IgD-negative memory B cell (primary cell): ENCODE measurements at regions not wholly inside any gene's neighbourhood (a gene's known extent, or its start where the extent isn't known, plus 50 kb on each side); places are given as distances from the start of the nearest gene placed in this dataset.
"Not testable (repeated sequence)": the region's sequence is repeated elsewhere in the genome, so short reads cannot be mapped to it uniquely, and the experiment has no call there.

ENCODE experiments used
- H3K27ac Mint-ChIP-seq, 3 donors: one replicate each; pipeline ENCODE4 v1.8.0; 2020 to 2022; ENCODE audit warnings: mild to moderate bottlenecking in 3 of 3, mixed read lengths in 3 of 3, moderate library complexity in 1 of 3
- H3K27me3 Mint-ChIP-seq: one replicate; pipeline ENCODE4 v1.8.0; 2021; ENCODE audit warnings: mixed read lengths
- H3K36me3 Mint-ChIP-seq: one replicate; pipeline ENCODE4 v1.8.0; 2020; ENCODE audit warnings: mild to moderate bottlenecking, mixed read lengths
- H3K4me1 Mint-ChIP-seq, 3 donors: one replicate each; pipeline ENCODE4 v1.8.0; 2020 to 2022; ENCODE audit warnings: mixed read lengths in 3 of 3, mild to moderate bottlenecking in 1 of 3
- H3K4me3 Mint-ChIP-seq, 4 donors: one replicate each; pipeline ENCODE4 v1.8.0; 2020 to 2022; ENCODE audit warnings: mild to moderate bottlenecking in 4 of 4, mixed read lengths in 4 of 4, moderate library complexity in 3 of 4
- H3K9me3 Mint-ChIP-seq, 3 donors: one replicate each; pipeline ENCODE4 v1.8.0; 2020 to 2021; ENCODE audit warnings: mixed read lengths in 3 of 3, mild to moderate bottlenecking in 1 of 3

DNA sequence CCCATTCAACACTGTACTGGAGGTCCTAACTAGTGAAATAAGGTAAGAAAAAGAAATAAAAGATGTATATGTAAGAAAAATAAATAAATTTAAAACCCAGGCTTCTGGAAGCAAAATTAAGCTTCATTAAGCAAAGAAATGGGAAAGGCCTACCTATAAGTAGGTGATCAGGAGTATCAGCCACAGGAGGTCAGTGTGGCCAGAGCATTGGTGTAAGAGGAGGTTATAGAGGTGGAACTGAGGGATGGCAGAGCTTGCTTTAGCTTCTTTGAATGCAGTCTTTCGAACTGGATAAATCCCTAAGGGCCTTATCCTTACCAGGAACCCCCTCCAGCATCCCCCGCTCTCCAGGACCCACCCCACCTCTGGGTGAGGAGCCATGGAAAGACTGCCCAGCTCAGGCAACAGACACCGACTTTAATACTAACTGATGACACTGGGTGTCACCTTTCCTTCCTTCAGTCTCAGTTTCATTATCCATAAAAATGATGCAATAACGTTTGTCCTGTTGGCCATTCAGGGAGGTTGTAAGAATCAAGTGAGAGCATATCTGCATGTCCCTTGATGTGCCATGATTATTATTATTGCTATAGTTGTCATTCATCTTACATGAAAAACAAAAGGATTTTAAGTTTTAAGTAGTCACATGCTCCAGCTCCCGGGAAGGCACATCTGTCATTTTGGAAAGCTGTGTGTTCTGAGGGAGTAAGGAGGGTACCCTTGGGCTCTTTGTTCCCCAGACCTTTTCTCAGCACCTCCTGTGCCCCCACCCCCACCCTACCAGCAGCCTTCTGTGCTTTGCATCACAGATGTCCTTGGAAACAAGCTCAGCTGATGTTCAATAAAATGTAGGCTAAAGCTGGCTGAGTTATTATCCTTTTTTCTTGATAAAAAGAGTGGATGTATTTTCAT, 50.8 kb upstream of the CTNNA1 start:
- peaks cover 14% of the 10 kb centered on the region for H3K27me3 Mint-ChIP-seq
- no peak overlapping the region for H3K4me3 Mint-ChIP-seq
- H3K4me1 Mint-ChIP-seq: peaks cover 0 to 1% (median 0%) of the 10 kb centered on the region in 3 donors
- no peak overlapping the region for H3K27ac Mint-ChIP-seq
- no peaks in the 10 kb centered on the region for H3K36me3 Mint-ChIP-seq
- peaks cover 0 to 2% (median 0%) of the 10 kb centered on the region in 3 donors for H3K9me3 Mint-ChIP-seq

DNA sequence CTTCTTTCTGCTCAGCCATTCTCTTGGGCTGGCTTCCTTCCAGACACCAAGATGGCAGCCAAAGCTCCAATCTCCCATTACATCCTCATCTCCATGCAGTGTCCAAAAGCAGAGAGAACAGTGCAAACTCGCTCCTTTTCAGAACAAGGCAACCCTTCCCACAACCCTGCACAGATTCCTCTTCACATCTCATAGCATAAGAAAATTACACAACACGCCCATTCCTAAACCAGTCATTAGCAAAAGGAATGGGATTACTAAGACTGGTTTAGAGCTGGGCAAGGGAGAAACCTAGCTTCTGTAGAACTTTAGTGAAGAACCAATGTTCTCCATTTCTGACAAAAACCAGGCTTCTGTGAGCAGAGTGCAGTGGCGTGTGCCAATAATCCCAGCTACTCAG, 51.5 kb upstream of the CTNNA1 start:
- peaks cover 0 to 2% (median 0%) of the 10 kb centered on the region in 3 donors for H3K9me3 Mint-ChIP-seq
- H3K36me3 Mint-ChIP-seq: no peaks in the 10 kb centered on the region
- H3K4me3 Mint-ChIP-seq: no peak overlapping the region
- peaks cover 0 to 1% (median 0%) of the 10 kb centered on the region in 3 donors for H3K4me1 Mint-ChIP-seq
- H3K27ac Mint-ChIP-seq: no peak overlapping the region
- peaks cover 14% of the 10 kb centered on the region for H3K27me3 Mint-ChIP-seq

DNA sequence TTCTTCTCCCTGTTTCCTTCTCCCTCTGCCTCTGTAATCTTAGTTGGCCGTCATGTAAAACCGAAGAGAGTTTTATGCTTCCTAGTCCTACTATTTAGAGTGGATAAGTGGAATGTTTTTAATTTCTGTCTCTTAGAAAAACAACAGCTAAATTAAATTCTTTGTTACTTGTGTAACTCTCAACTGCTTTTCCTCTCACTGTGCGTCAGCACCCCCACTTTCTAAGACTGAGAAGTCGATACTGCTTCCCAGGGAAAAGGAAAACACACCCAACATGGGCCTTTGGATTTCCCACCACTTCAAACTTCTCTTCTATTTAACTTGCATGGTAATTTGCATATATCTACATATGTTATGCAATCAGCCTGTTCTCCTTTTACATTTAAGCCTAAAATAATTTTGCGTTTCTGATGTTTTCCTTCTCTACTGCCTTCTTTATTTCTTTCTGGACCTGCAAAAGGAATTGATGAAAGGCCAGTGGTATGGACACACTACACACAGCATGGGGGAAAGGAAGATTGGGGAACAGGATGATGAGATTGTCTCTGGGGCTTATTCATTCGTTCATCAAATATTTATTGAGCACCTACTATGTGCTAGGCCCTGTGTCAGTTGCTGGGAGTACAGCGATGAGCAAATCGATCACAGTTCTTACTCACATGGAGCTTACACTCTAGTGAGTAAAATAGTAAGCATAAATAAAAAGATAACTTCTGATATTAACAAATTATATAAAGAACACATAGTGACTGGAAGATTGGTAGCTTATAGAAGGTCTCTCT, 52.5 kb upstream of the CTNNA1 start:
- Mint-ChIP-seq H3K27me3 (peaks cover 12% of the 10 kb centered on the region), H3K4me1 (peaks cover 0 to 1% (median 0%) of the 10 kb centered on the region in 3 donors), H3K36me3 (no peaks in the 10 kb centered on the region), H3K27ac (no peak overlapping the region), H3K4me3 (no peak overlapping the region), H3K9me3 (peaks cover 0 to 2% (median 0%) of the 10 kb centered on the region in 3 donors)

DNA sequence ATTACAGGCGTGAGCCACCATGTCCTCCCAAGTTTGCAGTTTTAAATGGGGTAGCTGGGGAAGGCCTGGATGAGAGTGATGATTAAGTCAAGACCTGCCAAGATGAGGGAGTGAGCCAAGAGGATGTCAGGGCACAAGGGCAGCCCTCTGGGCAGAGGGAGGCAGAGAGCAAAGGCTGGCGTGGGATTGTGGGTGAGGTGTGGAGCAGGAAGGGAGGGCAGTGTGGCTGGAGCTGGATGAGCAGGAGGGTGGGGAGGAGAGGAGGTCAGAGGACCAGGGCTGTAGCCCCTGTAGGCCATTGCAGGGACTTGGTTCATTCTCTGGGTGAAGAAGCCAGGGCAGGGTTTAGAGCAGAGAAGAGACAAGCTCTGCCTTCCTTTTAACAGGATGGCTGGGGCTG, 53.7 kb upstream of the CTNNA1 start:
- peaks cover 11% of the 10 kb centered on the region for H3K27me3 Mint-ChIP-seq
- H3K4me3 Mint-ChIP-seq: no peak overlapping the region
- H3K36me3 Mint-ChIP-seq: no peaks in the 10 kb centered on the region
- peaks cover 0 to 1% (median 0%) of the 10 kb centered on the region in 3 donors for H3K4me1 Mint-ChIP-seq
- peaks cover 0 to 2% (median 0%) of the 10 kb centered on the region in 3 donors for H3K9me3 Mint-ChIP-seq
- no peak overlapping the region for H3K27ac Mint-ChIP-seq

DNA sequence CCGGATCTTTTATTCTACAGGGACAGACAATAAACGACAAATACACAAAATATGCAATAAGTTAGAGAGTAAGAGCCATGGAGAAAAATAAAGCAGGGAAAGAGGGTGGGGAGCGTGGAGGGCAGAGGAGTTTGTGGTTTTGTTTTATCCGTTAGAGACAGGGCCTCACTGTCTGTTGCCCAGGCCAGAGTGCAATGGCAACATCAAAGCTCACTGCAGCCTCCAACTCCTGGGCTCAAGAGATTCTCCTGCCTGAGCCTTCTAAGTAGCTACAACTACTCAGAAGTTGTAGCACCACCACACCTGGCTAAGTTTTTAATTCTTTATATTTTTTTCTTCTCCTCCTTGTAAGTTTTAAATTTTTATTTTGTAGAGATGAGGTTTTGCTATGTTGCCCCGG, 54.5 kb upstream of the CTNNA1 start:
- Mint-ChIP-seq H3K4me1 (peaks cover 0 to 1% (median 0%) of the 10 kb centered on the region in 3 donors), H3K4me3 (no peak overlapping the region), H3K9me3 (peaks cover 0 to 2% (median 0%) of the 10 kb centered on the region in 3 donors), H3K27ac (no peak overlapping the region), H3K36me3 (no peaks in the 10 kb centered on the region), H3K27me3 (peaks cover 11% of the 10 kb centered on the region)

DNA sequence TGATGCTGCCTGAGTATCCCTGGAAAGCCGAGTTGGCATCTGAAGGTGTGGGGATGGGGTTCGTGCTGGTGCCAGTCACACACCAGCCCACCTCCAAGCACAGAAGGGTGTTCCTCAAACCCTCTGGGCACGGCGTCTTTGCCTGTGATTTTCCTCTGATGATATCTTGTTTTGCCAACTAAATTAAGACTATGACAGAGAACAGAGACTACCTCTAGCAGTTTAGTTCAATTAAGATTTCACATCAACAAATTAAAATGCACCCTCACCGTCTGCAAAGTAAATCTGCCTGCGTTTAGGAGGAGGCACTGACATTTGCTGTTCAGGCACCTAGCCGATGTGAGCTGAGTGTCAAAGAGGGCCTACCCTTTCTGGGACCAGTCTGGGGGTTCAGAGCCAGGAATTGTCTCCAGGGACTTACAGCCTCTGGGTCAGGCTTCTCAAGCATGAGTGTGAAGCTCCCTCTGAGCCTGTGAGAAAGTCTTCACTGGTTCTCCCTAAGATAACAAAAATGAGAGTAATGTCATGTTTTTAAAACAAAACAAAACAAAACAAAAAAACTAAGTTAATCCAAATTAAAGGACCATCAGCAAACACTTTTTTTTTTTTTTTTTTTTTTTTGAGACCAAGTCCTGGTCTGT, 55.4 kb upstream of the CTNNA1 start:
- peaks cover 3% of the 10 kb centered on the region for H3K27me3 Mint-ChIP-seq
- H3K4me3 Mint-ChIP-seq: no peak overlapping the region
- H3K27ac Mint-ChIP-seq: no peak overlapping the region
- peaks cover 0 to 2% (median 0%) of the 10 kb centered on the region in 3 donors for H3K9me3 Mint-ChIP-seq
- peaks cover 0 to 1% (median 0%) of the 10 kb centered on the region in 3 donors for H3K4me1 Mint-ChIP-seq
- H3K36me3 Mint-ChIP-seq: no peaks in the 10 kb centered on the region

DNA sequence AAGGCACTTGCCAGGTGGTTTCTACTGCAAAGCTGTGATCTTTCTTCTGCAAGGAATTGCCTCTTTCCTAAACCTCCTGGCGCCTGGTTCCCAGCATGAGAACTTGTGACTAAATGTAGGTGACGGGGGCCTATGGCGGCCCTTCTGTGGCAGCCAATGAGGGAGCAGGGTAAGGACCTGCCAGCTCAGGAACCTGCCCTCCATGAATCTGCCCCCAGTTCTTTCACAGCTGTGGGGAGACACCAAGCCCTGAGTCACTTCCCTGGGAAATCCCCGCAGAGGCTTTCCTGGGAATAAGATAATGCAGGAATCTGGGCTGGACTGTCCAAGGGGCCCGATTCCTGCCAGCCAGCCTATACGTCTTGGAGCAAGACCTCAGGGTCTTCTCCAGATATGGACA, 56.7 kb upstream of the CTNNA1 start:
- Mint-ChIP-seq H3K27me3 (peaks cover 6% of the 10 kb centered on the region), H3K36me3 (no peaks in the 10 kb centered on the region), H3K4me3 (no peak overlapping the region), H3K9me3 (peaks cover 0 to 2% (median 1%) of the 10 kb centered on the region in 3 donors), H3K4me1 (no peaks in the 10 kb centered on the region), H3K27ac (no peak overlapping the region)

DNA sequence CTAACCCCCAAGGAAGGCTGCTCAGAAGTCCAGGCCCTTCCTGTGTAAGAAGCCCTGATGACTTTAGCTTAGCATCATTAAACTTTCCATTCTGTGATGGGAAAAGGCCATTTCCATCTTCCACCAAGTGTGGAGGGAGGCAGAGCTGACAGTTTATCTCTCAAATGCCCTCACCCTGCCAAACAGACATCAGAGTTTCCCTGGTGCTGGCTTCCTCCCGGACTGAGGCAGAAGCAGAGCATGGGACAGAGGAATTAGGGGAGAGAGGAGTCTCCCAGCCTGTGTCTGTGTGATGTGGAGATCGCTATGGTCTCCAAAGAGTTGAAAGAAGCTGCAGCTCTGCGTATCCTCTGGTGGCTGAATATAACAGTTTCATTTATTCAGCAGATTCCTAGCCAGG, 57.4 kb upstream of the CTNNA1 start:
- Mint-ChIP-seq H3K36me3 (no peaks in the 10 kb centered on the region), H3K27me3 (peaks cover 6% of the 10 kb centered on the region), H3K9me3 (peaks cover 0 to 3% (median 0%) of the 10 kb centered on the region in 3 donors), H3K4me3 (no peak overlapping the region), H3K4me1 (no peaks in the 10 kb centered on the region), H3K27ac (no peak overlapping the region)

DNA sequence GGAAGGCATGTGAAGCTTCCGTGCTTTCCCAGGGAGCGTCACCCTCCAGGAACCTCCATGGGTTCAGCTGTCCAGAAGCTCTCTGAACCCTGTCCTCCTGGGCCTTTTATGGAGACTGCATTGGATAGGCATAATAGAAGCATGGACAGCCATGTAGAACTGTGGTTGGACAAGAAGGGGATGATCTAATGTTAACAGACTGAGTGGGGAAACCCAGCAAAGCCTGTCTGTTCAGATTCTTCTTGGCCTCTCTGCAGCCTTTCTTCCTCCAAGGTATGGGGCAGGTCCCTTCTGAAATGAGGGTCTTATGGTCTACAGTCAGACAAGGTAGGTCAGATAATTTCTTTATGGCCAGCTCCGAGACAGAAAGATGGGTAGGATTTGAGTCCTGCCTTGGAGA, 59.1 kb upstream of the CTNNA1 start:
- Mint-ChIP-seq H3K27ac (no peak overlapping the region), H3K4me1 (no peaks in the 10 kb centered on the region), H3K9me3 (peaks cover 0 to 3% (median 3%) of the 10 kb centered on the region in 3 donors), H3K27me3 (peaks cover 6% of the 10 kb centered on the region), H3K4me3 (no peak overlapping the region), H3K36me3 (no peaks in the 10 kb centered on the region)

DNA sequence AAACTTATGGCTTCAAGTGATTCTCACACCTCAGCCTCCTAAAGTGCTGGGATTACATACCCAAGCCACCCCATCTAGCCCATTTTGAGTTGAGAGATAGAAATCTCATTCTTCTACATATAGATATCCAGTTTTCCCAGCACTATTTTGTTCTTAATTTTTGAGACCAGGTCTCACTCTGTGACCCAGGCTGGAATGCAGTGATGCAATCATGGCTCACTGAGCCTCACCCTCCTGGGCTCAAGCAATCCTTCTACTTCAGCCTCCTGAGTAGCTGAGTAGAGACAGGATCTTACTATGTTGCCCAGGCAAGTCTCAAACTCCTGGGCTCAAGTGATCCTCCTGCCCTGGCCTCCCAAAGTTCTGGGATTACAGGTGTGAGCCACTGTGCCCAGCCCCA, 60.9 kb upstream of the CTNNA1 start:
- Mint-ChIP-seq H3K27me3 (peaks cover 7% of the 10 kb centered on the region), H3K4me3 (peak overlapping the region in 1 of 4 donors; percentile 39), H3K9me3 (peaks cover 0 to 8% (median 6%) of the 10 kb centered on the region in 3 donors), H3K36me3 (no peaks in the 10 kb centered on the region), H3K4me1 (no peaks in the 10 kb centered on the region), H3K27ac (no peak overlapping the region)

DNA sequence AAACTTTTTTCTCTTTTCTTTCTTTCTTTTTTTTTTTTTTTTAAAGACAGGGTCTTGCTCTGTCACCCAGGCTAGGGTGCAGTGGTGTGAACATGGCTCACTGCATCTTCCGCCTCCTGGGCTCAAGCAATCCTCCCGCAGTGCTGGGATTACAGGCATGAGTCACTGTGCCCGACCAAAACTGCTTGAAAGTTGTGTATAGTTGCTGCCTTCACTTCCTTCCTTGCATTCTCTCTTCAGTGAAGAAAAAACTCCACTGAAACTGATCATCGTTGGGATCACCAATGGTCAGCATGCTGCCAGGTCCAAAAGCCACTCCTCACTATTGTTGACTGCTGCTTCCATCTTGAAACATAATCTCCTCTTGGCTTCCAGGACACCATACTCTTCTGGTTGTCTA, 66.6 kb upstream of the CTNNA1 start:
- Mint-ChIP-seq H3K27ac (no peak overlapping the region), H3K36me3 (no peaks in the 10 kb centered on the region), H3K4me1 (no peaks in the 10 kb centered on the region)

DNA sequence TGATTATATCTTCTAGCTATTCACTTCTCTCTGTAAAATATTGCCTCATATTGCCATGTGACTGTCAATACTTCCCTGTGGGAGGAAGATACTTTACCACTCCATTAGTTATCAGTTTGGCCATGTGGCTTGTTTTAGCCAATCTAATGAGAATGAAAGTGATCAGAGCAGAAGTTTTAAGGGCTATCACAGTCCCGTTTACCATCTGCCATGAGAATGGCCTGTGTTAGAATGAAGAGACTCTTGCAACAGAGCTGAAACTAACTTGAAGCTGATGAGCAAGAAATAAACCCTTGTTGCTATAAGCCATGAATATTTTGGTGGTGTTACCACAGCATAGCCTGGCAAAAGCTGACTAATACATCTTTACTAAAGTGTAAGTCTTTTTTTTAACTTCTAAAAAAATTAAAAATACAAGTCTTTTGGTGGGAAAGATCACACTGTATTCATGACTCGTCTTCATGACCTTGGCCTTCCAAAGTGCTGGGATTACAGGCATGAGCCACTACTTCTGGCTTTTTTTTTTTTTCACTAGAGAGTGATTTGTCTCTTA, 68.0 kb upstream of the CTNNA1 start:
- H3K36me3 Mint-ChIP-seq: no peaks in the 10 kb centered on the region
- H3K27ac Mint-ChIP-seq: no peak overlapping the region
- no peaks in the 10 kb centered on the region for H3K4me1 Mint-ChIP-seq
- H3K27me3 Mint-ChIP-seq: peaks cover 14% of the 10 kb centered on the region
- H3K4me3 Mint-ChIP-seq: no peak overlapping the region
- H3K9me3 Mint-ChIP-seq: peaks cover 5 to 7% (median 5%) of the 10 kb centered on the region in 3 donors

More for the DNA sequence above, 66.6 kb upstream of the CTNNA1 start:
- Mint-ChIP-seq H3K9me3 (peaks cover 7 to 8% (median 7%) of the 10 kb centered on the region in 3 donors), H3K4me3 (no peak overlapping the region), H3K27me3 (peaks cover 14% of the 10 kb centered on the region)

DNA sequence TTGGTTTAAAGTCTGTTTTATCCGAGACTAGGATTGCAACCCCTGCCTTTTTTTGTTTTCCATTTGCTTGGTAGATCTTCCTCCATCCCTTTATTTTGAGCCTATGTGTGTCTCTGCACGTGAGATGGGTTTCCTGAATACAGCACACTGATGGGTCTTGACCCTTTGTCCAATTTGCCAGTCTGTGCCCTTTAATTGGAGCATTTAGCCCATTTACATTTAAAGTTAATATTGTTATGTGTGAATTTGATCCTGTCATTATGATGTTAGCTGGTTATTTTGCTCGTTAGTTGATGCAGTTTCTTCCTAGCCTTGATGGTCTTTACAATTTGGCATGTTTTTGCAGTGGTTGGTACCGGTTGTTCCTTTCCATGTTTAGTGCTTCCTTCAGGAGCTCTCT, 70.8 kb upstream of the CTNNA1 start:
- not testable (repeated sequence) for H3K27ac Mint-ChIP-seq, H3K4me1 Mint-ChIP-seq
- peaks cover 18% of the 10 kb centered on the region for H3K27me3 Mint-ChIP-seq

DNA sequence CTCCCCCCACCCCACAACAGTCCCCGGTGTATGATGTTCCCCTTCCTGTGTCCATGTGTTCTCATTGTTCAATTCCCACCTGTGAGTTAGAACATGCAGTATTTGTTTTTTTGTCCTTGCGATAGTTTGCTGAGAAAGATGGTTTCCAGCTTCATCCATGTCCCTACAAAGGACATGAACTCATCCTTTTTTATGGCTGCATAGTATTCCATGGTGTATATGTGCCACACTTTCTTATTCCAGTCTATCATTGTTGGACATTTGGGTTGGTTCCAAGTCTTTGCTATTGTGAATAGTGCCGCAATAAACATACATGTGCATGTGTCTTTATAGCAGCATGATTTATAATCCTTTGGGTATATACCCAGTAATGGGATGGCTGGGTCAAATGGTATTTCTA, 74.4 kb upstream of the CTNNA1 start:
- not testable (repeated sequence) for H3K4me3 Mint-ChIP-seq, H3K4me1 Mint-ChIP-seq, H3K27ac Mint-ChIP-seq, H3K36me3 Mint-ChIP-seq, H3K27me3 Mint-ChIP-seq
- H3K9me3 Mint-ChIP-seq: peaks cover 5 to 11% (median 7%) of the 10 kb centered on the region in 3 donors

More for the DNA sequence above, 70.8 kb upstream of the CTNNA1 start:
- H3K36me3 Mint-ChIP-seq, H3K9me3 Mint-ChIP-seq, H3K4me3 Mint-ChIP-seq: not testable (repeated sequence)

DNA sequence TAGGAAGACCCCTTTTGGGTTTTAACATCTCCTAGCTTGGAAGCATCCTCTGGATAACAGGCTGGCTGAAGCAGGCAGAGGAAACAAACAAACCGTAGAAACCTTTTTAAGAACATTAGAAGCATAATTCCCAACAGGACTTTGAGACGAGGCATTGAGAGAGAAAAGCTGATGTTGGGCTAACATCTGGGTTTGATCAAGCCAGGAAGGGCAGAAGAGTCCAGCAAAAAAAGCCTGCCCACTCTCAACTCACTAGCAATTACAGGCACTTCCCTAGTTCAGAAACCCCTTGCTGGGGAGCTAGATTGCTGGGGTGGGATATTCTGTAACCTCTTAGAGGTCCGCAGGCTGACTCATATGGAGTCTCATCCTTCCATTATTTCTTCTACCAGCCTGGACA, 75.4 kb upstream of the CTNNA1 start:
- Mint-ChIP-seq H3K4me1 (no peaks in the 10 kb centered on the region), H3K4me3 (no peak overlapping the region), H3K9me3 (peaks cover 9 to 14% (median 10%) of the 10 kb centered on the region in 3 donors), H3K36me3 (no peaks in the 10 kb centered on the region), H3K27me3 (peaks cover 8% of the 10 kb centered on the region), H3K27ac (no peak overlapping the region)
